ENCODE measurements at regions not wholly inside any gene's neighbourhood (a gene's known extent, or its start where the extent isn't known, plus 50 kb on each side); places are given as distances from the start of the nearest gene placed in this dataset. TPM values are rescaled to one million over a fixed set of nuclear protein-coding genes. Genes with fewer than 3 reads are reported as not detected.

GRCh38 chr2:37590119-37590571, 81.3 kb downstream of the CDC42EP3 start:
- Histone ChIP-seq H3K27me3 (ENCODE audit: control insufficient read depth in 2 of 2, insufficient read depth in 2 of 2, low read length in 2 of 2) (no peaks in the 10 kb centered on the region), H3K9me3 (replicated peaks; ENCODE audit: control insufficient read depth, insufficient read depth, low read depth, low read length) (peaks cover 4% of the 10 kb centered on the region; the same call in 1 of the 2 replicates), H4K20me1 (replicated peaks; ENCODE audit: control insufficient read depth, insufficient read depth, low read length) (no peaks in the 10 kb centered on the region), H3K9ac (ENCODE audit: insufficient read depth in 1 of 2, low read depth in 2 of 2, low read length in 2 of 2) (no peak overlapping the region), H3K4me3 (no peak overlapping the region), H2AFZ (ENCODE audit: low read depth, low read length) (no peak overlapping the region), H3K9me1 (ENCODE audit: control insufficient read depth, insufficient read depth, low read length) (no peaks in the 10 kb centered on the region), H3K79me2 (ENCODE audit: control insufficient read depth, insufficient read depth, low read length) (no peaks in the 10 kb centered on the region), H3K36me3 (ENCODE audit: control insufficient read depth, insufficient read depth, low read length) (no peaks in the 10 kb centered on the region), H3K4me2 (ENCODE audit: insufficient read depth, low read length) (no peak overlapping the region), H3K4me1 (replicated peaks in 1 of 2; ENCODE audit: control insufficient read depth in 2 of 2, insufficient read depth in 2 of 2, low read length in 2 of 2) (peaks cover 0 to 11% of the 10 kb centered on the region in 2 experiments; a peak in 3 of 5 replicates), H3K27ac (ENCODE audit: extremely low read depth, low read depth, low read length) (no peak overlapping the region)
- 69% methylated on average over 3 of the region's 3 CpGs for WGBS (ENCODE audit: insufficient coverage, low coverage, missing lambda C conversion rate)
- intact Hi-C loops (cut with micrococcal nuclease) = no loop called here
- TF ChIP-seq SMC3 (conservative IDR thresholded peaks at IDR 0.05; ENCODE audit: insufficient read depth, low read depth, low read length) = no peak
- TF ChIP-seq ZNF140 (CRISPR knock-in tag; IDR thresholded peaks at IDR 0.05) = no peak
- no peak for TF ChIP-seq PRDM10 (IDR thresholded peaks at IDR 0.05; ENCODE audit: partially characterized antibody)
- no peak for TF ChIP-seq USF1 (CRISPR knock-in tag; IDR thresholded peaks at IDR 0.05)
- no peak for TF ChIP-seq ZNF165 (CRISPR knock-in tag; IDR thresholded peaks at IDR 0.05; ENCODE audit: borderline replicate concordance)
- no peak for TF ChIP-seq MBD1 (CRISPR knock-in tag; IDR thresholded peaks at IDR 0.05)
- POLR2A ChIA-PET = interaction anchor here (0.6 to 1.1 kb wide), 2 partner anchors 10 to 27 kb away, joined by 3 read pairs; no protein-coding TSS in a partner anchor
- ATAC-seq (no peak), FAIRE-seq (no peak), DNase-seq (ENCODE audit: extremely low read depth in 1 of 4, low spot score in 3 of 4) (no peak)
- no TSS peak for BruUV-seq (replicated peaks)
- CTCF ChIA-PET (ENCODE audit: low intra/inter-chr PET ratio) = no interaction called here
- in situ Hi-C loops (cut with MboI) = loop anchor here (5.0 kb wide), 1 partner anchor 57 kb away; no protein-coding TSS in a partner anchor

Small RNA genes in the stretch of these regions (small RNA-seq; reads per million reads assigned to genes)
- gene RNU6-1116P = not detected

All from K562 (cell line).